ENCODE measurements at regions not wholly inside any gene's neighbourhood (a gene's known extent, or its start where the extent isn't known, plus 50 kb on each side); places are given as distances from the start of the nearest gene placed in this dataset.
A peak's percentile ranks its signal among the peaks of the same experiment; 100 is the strongest.

GRCh38 chr3:194976049-194976451, 290.4 kb downstream of the FAM43A start:
- no peak overlapping the region for H3K27ac Mint-ChIP-seq (ENCODE audit: low read depth, unreplicated experiment)
- POLR2A ChIA-PET, result interaction anchor here (0.7 kb wide), 2 partner anchors 20 to 731 kb away, joined by 3 read pairs; no protein-coding TSS in a partner anchor
- BruUV-seq (replicated peaks), result no TSS peak
- H3K4me1 Mint-ChIP-seq (ENCODE audit: insufficient read depth, unreplicated experiment), result no peaks in the 10 kb centered on the region
- no peak overlapping the region for H3K4me3 Mint-ChIP-seq (ENCODE audit: unreplicated experiment)
- peak; percentile 74 for DNase-seq (ENCODE audit: unreplicated experiment)
- intact Hi-C loops (cut with micrococcal nuclease), result no loop called here
- CTCF ChIA-PET, result interaction anchor here (0.5 to 1.7 kb wide), 3 partner anchors 105 to 294 kb away, joined by 3 to 5 read pairs (median 5); no protein-coding TSS in a partner anchor
- TF ChIP-seq CTCF (IDR thresholded peaks at IDR 0.05; ENCODE audit: unreplicated experiment), result no peak
- no peaks in the 10 kb centered on the region for H3K9me3 Mint-ChIP-seq (ENCODE audit: unreplicated experiment)
- peaks cover 52% of the 10 kb centered on the region for H3K27me3 Mint-ChIP-seq (ENCODE audit: insufficient read depth, unreplicated experiment)
- no peaks in the 10 kb centered on the region for H3K36me3 Mint-ChIP-seq (ENCODE audit: insufficient read depth, unreplicated experiment)

- ChIA-PET POLR2A (no interaction called here), CTCF (interaction anchor here (1.5 kb wide), 1 partner anchor 295 kb away, joined by 5 read pairs; no protein-coding TSS in a partner anchor)
- no peak for TF ChIP-seq CTCF (IDR thresholded peaks at IDR 0.05; ENCODE audit: unreplicated experiment)
- no peaks in the 10 kb centered on the region for H3K36me3 Mint-ChIP-seq (ENCODE audit: insufficient read depth, unreplicated experiment)
- H3K4me3 Mint-ChIP-seq (ENCODE audit: unreplicated experiment), result no peak overlapping the region
- intact Hi-C loops (cut with micrococcal nuclease), result no loop called here
- H3K27me3 Mint-ChIP-seq (ENCODE audit: insufficient read depth, unreplicated experiment), result peaks cover 58% of the 10 kb centered on the region
- H3K4me1 Mint-ChIP-seq (ENCODE audit: insufficient read depth, unreplicated experiment), result no peaks in the 10 kb centered on the region
- BruUV-seq (replicated peaks), result no TSS peak
- no peak for DNase-seq (ENCODE audit: unreplicated experiment)
- H3K27ac Mint-ChIP-seq (ENCODE audit: low read depth, unreplicated experiment), result no peak overlapping the region
- H3K9me3 Mint-ChIP-seq (ENCODE audit: unreplicated experiment), result no peaks in the 10 kb centered on the region
These were observed 291.2 kb downstream of the FAM43A start for GRCh38 chr3:194976874-194977273.

GRCh38 chr3:194977356-194977755, 291.7 kb downstream of the FAM43A start:
- intact Hi-C loops (cut with micrococcal nuclease), result no loop called here
- no peak overlapping the region for H3K27ac Mint-ChIP-seq (ENCODE audit: low read depth, unreplicated experiment)
- H3K9me3 Mint-ChIP-seq (ENCODE audit: unreplicated experiment), result no peaks in the 10 kb centered on the region
- peaks cover 57% of the 10 kb centered on the region for H3K27me3 Mint-ChIP-seq (ENCODE audit: insufficient read depth, unreplicated experiment)
- BruUV-seq (replicated peaks), result no TSS peak
- H3K4me3 Mint-ChIP-seq (ENCODE audit: unreplicated experiment), result no peak overlapping the region
- no peaks in the 10 kb centered on the region for H3K36me3 Mint-ChIP-seq (ENCODE audit: insufficient read depth, unreplicated experiment)
- ChIA-PET CTCF (interaction anchor here (1.5 kb wide), 1 partner anchor 295 kb away, joined by 5 read pairs; no protein-coding TSS in a partner anchor), POLR2A (no interaction called here)
- H3K4me1 Mint-ChIP-seq (ENCODE audit: insufficient read depth, unreplicated experiment), result no peaks in the 10 kb centered on the region
- no peak for DNase-seq (ENCODE audit: unreplicated experiment)
- no peak for TF ChIP-seq CTCF (IDR thresholded peaks at IDR 0.05; ENCODE audit: unreplicated experiment)

GRCh38 chr3:194979173-194979572, 291.8 kb downstream of the XXYLT1 start:
- no peak for DNase-seq (ENCODE audit: unreplicated experiment)
- Mint-ChIP-seq H3K4me3 (ENCODE audit: unreplicated experiment) (no peak overlapping the region), H3K4me1 (ENCODE audit: insufficient read depth, unreplicated experiment) (no peaks in the 10 kb centered on the region), H3K36me3 (ENCODE audit: insufficient read depth, unreplicated experiment) (no peaks in the 10 kb centered on the region), H3K9me3 (ENCODE audit: unreplicated experiment) (no peaks in the 10 kb centered on the region), H3K27me3 (ENCODE audit: insufficient read depth, unreplicated experiment) (peaks cover 41% of the 10 kb centered on the region), H3K27ac (ENCODE audit: low read depth, unreplicated experiment) (no peak overlapping the region)
- ChIA-PET CTCF (interaction anchor here (0.6 to 1.0 kb wide), 2 partner anchors 36 to 128 kb away, joined by 3 to 4 read pairs; no protein-coding TSS in a partner anchor), POLR2A (no interaction called here)
- no TSS peak for BruUV-seq (replicated peaks)
- no peak for TF ChIP-seq CTCF (IDR thresholded peaks at IDR 0.05; ENCODE audit: unreplicated experiment)
- intact Hi-C loops (cut with micrococcal nuclease), result no loop called here

All from MCF 10A (cell line).